ENCODE measurements at regions not wholly inside any gene's neighbourhood (a gene's known extent, or its start where the extent isn't known, plus 50 kb on each side); places are given as distances from the start of the nearest gene placed in this dataset.
"Not testable (repeated sequence)": the region's sequence is repeated elsewhere in the genome, so short reads cannot be mapped to it uniquely, and the experiment has no call there.

DNA sequence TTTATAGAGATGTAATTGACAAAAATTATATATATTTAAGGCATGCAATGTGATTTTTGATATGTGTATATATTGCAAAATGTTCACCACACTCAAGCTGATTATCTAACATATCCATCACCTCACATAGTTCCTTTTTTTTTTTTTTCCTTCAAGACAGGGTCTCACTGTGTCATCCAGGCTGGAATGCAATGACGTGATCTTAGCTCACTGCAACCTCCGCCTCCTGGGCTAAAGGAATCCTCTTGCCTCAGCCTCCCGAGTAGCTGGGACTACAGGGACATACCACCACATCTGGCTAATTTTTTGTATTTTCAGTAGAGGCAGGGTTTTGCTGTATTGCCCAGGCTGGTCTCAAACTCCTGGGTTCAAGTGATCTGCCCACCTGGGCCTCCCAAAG lies 65.1 kb upstream of the SLC35C1 start:
- no peak for DNase-seq
- no peak overlapping the region for H3K9ac ChIP-seq (ENCODE audit: insufficient read depth, low read length, poor library complexity, severe bottlenecking)
- no peaks in the 10 kb centered on the region for H3K36me3 ChIP-seq (replicated peaks in 1 of 2; ENCODE audit: control insufficient read depth in 1 of 2, insufficient read depth in 2 of 2, low read length in 2 of 2)
- no peak overlapping the region for H3K4me3 ChIP-seq (replicated peaks in 1 of 3; ENCODE audit: low read depth in 2 of 3, low read length in 3 of 3)
- no peaks in the 10 kb centered on the region for H3K9me3 ChIP-seq (replicated peaks in 1 of 2; ENCODE audit: control insufficient read depth in 1 of 2, insufficient read depth in 1 of 2, low read length in 2 of 2)
- Mint-ChIP-seq H3K27me3 (ENCODE audit: low read depth in 3 of 3) (peaks cover 12 to 17% (median 16%) of the 10 kb centered on the region in 3 donors), H3K4me3 (no peak overlapping the region), H3K36me3 (no peaks in the 10 kb centered on the region), H3K4me1 (no peaks in the 10 kb centered on the region), H3K9me3 (peaks cover 0 to 3% (median 0%) of the 10 kb centered on the region in 7 donors), H3K27ac (no peak overlapping the region)
- intact Hi-C loops (cut with micrococcal nuclease), result no loop called here
- no peaks in the 10 kb centered on the region for H3K79me2 ChIP-seq (ENCODE audit: insufficient read depth, low read length)
- TF ChIP-seq, protein P1, sequence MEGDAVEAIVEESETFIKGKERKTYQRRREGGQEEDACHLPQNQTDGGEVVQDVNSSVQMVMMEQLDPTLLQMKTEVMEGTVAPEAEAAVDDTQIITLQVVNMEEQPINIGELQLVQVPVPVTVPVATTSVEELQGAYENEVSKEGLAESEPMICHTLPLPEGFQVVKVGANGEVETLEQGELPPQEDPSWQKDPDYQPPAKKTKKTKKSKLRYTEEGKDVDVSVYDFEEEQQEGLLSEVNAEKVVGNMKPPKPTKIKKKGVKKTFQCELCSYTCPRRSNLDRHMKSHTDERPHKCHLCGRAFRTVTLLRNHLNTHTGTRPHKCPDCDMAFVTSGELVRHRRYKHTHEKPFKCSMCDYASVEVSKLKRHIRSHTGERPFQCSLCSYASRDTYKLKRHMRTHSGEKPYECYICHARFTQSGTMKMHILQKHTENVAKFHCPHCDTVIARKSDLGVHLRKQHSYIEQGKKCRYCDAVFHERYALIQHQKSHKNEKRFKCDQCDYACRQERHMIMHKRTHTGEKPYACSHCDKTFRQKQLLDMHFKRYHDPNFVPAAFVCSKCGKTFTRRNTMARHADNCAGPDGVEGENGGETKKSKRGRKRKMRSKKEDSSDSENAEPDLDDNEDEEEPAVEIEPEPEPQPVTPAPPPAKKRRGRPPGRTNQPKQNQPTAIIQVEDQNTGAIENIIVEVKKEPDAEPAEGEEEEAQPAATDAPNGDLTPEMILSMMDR (IDR thresholded peaks at IDR 0.05), result no peak
- H3K4me1 ChIP-seq (ENCODE audit: control insufficient read depth in 1 of 2, insufficient read depth in 2 of 2, low read length in 2 of 2), result no peaks in the 10 kb centered on the region
- H4K20me1 ChIP-seq (ENCODE audit: insufficient read depth, low read length), result no peaks in the 10 kb centered on the region
- no peak overlapping the region for H2AFZ ChIP-seq (ENCODE audit: insufficient read depth, low read depth, low read length, poor library complexity, severe bottlenecking)
- H3K27ac ChIP-seq (ENCODE audit: low read depth in 1 of 2, low read length in 2 of 2), result no peak overlapping the region
- H3K4me2 ChIP-seq (replicated peaks; ENCODE audit: extremely low read depth, low read length, poor library complexity, severe bottlenecking), result no peak overlapping the region
- H3K27me3 ChIP-seq (ENCODE audit: control insufficient read depth in 2 of 2, insufficient read depth in 2 of 2, low read length in 2 of 2), result no peaks in the 10 kb centered on the region
- WGBS (ENCODE audit: insufficient coverage), result 87% methylated on average over 3 of the region's 3 CpGs

DNA sequence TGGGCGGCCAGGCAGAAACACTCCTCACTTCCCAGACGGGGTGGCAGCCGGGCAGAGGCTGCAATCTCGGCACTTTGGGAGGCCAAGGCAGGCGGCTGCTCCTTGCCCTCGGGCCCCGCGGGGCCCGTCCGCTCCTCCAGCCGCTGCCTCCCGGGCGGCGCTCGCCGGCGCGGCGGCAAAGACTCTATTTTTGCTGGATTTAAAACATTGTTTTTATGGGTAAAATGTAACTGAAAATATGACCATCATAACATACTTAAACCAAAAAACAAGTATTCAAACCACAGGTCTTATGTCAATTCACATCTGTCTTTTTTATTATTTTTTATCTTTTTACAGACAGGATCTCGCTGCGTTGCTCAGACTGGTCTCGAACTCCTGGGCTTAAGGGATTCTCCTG lies 65.9 kb upstream of the SLC35C1 start:
- H3K4me1 ChIP-seq (ENCODE audit: control insufficient read depth in 1 of 2, insufficient read depth in 2 of 2, low read length in 2 of 2); H3K9ac ChIP-seq (ENCODE audit: insufficient read depth, low read length, poor library complexity, severe bottlenecking); H3K36me3 Mint-ChIP-seq; H3K4me3 ChIP-seq (replicated peaks in 1 of 3; ENCODE audit: low read depth in 2 of 3, low read length in 3 of 3); H3K9me3 Mint-ChIP-seq; H3K4me3 Mint-ChIP-seq; H3K27ac Mint-ChIP-seq; H4K20me1 ChIP-seq (ENCODE audit: insufficient read depth, low read length); intact Hi-C loops (cut with micrococcal nuclease); H3K27me3 ChIP-seq (ENCODE audit: control insufficient read depth in 2 of 2, insufficient read depth in 2 of 2, low read length in 2 of 2); H3K4me2 ChIP-seq (replicated peaks; ENCODE audit: extremely low read depth, low read length, poor library complexity, severe bottlenecking); H3K27ac ChIP-seq (ENCODE audit: low read depth in 1 of 2, low read length in 2 of 2); H3K36me3 ChIP-seq (replicated peaks in 1 of 2; ENCODE audit: control insufficient read depth in 1 of 2, insufficient read depth in 2 of 2, low read length in 2 of 2); H2AFZ ChIP-seq (ENCODE audit: insufficient read depth, low read depth, low read length, poor library complexity, severe bottlenecking); H3K79me2 ChIP-seq (ENCODE audit: insufficient read depth, low read length); DNase-seq; H3K4me1 Mint-ChIP-seq; H3K9me3 ChIP-seq (replicated peaks in 1 of 2; ENCODE audit: control insufficient read depth in 1 of 2, insufficient read depth in 1 of 2, low read length in 2 of 2): not testable (repeated sequence)
- 100% methylated on average over 2 of the region's 22 CpGs for WGBS (ENCODE audit: insufficient coverage)
- peaks cover 13 to 15% (median 14%) of the 10 kb centered on the region in 3 donors for H3K27me3 Mint-ChIP-seq (ENCODE audit: low read depth in 3 of 3)

DNA sequence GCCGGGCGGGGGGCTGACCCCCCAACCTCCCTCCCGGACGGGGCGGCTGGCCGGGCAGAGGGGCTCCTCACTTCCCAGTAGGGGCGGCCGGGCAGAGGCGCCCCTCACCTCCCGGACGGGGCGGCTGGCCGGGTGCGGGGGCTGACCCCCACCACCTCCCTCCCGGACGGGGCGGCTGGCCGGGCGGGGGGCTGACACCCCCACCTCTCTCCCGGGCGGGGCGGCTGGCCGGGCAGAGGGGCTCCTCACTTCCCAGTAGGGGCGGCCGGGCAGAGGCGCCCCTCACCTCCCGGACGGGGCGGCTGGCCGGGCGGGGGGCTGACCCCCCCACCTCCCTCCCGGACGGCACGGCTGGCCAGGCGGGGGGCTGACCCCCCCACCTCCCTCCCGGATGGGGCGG lies 66.8 kb upstream of the SLC35C1 start:
- H3K27ac ChIP-seq (ENCODE audit: low read depth in 1 of 2, low read length in 2 of 2); H3K36me3 Mint-ChIP-seq; H3K9me3 Mint-ChIP-seq; H3K36me3 ChIP-seq (replicated peaks in 1 of 2; ENCODE audit: control insufficient read depth in 1 of 2, insufficient read depth in 2 of 2, low read length in 2 of 2); H3K79me2 ChIP-seq (ENCODE audit: insufficient read depth, low read length); H3K27ac Mint-ChIP-seq; H3K4me1 ChIP-seq (ENCODE audit: control insufficient read depth in 1 of 2, insufficient read depth in 2 of 2, low read length in 2 of 2); H3K4me1 Mint-ChIP-seq; H2AFZ ChIP-seq (ENCODE audit: insufficient read depth, low read depth, low read length, poor library complexity, severe bottlenecking); H3K4me3 ChIP-seq (replicated peaks in 1 of 3; ENCODE audit: low read depth in 2 of 3, low read length in 3 of 3); H3K4me3 Mint-ChIP-seq; H3K4me2 ChIP-seq (replicated peaks; ENCODE audit: extremely low read depth, low read length, poor library complexity, severe bottlenecking); H3K27me3 ChIP-seq (ENCODE audit: control insufficient read depth in 2 of 2, insufficient read depth in 2 of 2, low read length in 2 of 2); H3K9ac ChIP-seq (ENCODE audit: insufficient read depth, low read length, poor library complexity, severe bottlenecking); H3K9me3 ChIP-seq (replicated peaks in 1 of 2; ENCODE audit: control insufficient read depth in 1 of 2, insufficient read depth in 1 of 2, low read length in 2 of 2); DNase-seq; H4K20me1 ChIP-seq (ENCODE audit: insufficient read depth, low read length); intact Hi-C loops (cut with micrococcal nuclease): not testable (repeated sequence)
- no CpG with 5 or more reads among the region's 37 CpGs for WGBS (ENCODE audit: insufficient coverage)
- peaks cover 10 to 12% (median 12%) of the 10 kb centered on the region in 3 donors for H3K27me3 Mint-ChIP-seq (ENCODE audit: low read depth in 3 of 3)
